ENCODE measurements at regions not wholly inside any gene's neighbourhood (a gene's known extent, or its start where the extent isn't known, plus 50 kb on each side); places are given as distances from the start of the nearest gene placed in this dataset.

DNA sequence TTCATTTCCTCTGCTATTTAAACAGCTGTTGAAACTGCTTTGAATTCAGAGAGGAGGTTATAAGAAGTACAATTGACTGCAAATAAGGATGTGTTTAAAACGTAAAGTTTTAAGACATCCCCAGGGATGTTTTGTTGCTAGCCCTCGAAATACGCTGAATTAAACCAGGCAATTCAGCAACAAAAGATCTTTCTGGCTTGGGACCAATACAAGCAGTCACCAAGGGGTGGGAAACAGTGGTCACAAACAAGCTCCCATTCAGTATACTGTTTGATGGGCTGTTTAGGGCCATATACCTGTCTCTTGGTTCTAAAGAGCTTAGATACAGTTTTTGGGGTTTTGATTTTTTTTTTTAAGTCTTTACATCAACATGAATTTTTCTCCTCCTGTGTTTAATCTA is 446.3 kb upstream of the POT1 start:
- Histone ChIP-seq H3K79me2 (ENCODE audit: insufficient read depth, low read length) (no peaks in the 10 kb centered on the region), H3K9me3 (replicated peaks in 1 of 2; ENCODE audit: control insufficient read depth in 1 of 2, insufficient read depth in 1 of 2, low read length in 2 of 2) (no peaks in the 10 kb centered on the region), H4K20me1 (ENCODE audit: insufficient read depth, low read length) (no peaks in the 10 kb centered on the region), H3K27ac (ENCODE audit: low read depth in 1 of 2, low read length in 2 of 2) (no peak overlapping the region), H3K4me1 (ENCODE audit: control insufficient read depth in 1 of 2, insufficient read depth in 2 of 2, low read length in 2 of 2) (no peaks in the 10 kb centered on the region), H3K4me2 (replicated peaks; ENCODE audit: extremely low read depth, low read length, poor library complexity, severe bottlenecking) (no peak overlapping the region), H3K27me3 (ENCODE audit: control insufficient read depth in 2 of 2, insufficient read depth in 2 of 2, low read length in 2 of 2) (no peaks in the 10 kb centered on the region), H3K36me3 (replicated peaks in 1 of 2; ENCODE audit: control insufficient read depth in 1 of 2, insufficient read depth in 2 of 2, low read length in 2 of 2) (no peaks in the 10 kb centered on the region), H3K4me3 (replicated peaks in 1 of 3; ENCODE audit: low read depth in 2 of 3, low read length in 3 of 3) (no peak overlapping the region), H2AFZ (ENCODE audit: insufficient read depth, low read depth, low read length, poor library complexity, severe bottlenecking) (no peak overlapping the region), H3K9ac (ENCODE audit: insufficient read depth, low read length, poor library complexity, severe bottlenecking) (no peak overlapping the region)
- WGBS (ENCODE audit: insufficient coverage), result 92% methylated on average over 3 of the region's 3 CpGs
- Mint-ChIP-seq H3K36me3 (no peaks in the 10 kb centered on the region), H3K27ac (no peak overlapping the region), H3K27me3 (ENCODE audit: low read depth in 3 of 3) (no peaks in the 10 kb centered on the region), H3K4me3 (no peak overlapping the region), H3K4me1 (no peaks in the 10 kb centered on the region), H3K9me3 (no peaks in the 10 kb centered on the region)
- DNase-seq, result no peak
- intact Hi-C loops (cut with micrococcal nuclease), result no loop called here
- TF ChIP-seq, protein P1, sequence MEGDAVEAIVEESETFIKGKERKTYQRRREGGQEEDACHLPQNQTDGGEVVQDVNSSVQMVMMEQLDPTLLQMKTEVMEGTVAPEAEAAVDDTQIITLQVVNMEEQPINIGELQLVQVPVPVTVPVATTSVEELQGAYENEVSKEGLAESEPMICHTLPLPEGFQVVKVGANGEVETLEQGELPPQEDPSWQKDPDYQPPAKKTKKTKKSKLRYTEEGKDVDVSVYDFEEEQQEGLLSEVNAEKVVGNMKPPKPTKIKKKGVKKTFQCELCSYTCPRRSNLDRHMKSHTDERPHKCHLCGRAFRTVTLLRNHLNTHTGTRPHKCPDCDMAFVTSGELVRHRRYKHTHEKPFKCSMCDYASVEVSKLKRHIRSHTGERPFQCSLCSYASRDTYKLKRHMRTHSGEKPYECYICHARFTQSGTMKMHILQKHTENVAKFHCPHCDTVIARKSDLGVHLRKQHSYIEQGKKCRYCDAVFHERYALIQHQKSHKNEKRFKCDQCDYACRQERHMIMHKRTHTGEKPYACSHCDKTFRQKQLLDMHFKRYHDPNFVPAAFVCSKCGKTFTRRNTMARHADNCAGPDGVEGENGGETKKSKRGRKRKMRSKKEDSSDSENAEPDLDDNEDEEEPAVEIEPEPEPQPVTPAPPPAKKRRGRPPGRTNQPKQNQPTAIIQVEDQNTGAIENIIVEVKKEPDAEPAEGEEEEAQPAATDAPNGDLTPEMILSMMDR (IDR thresholded peaks at IDR 0.05), result no peak

DNA sequence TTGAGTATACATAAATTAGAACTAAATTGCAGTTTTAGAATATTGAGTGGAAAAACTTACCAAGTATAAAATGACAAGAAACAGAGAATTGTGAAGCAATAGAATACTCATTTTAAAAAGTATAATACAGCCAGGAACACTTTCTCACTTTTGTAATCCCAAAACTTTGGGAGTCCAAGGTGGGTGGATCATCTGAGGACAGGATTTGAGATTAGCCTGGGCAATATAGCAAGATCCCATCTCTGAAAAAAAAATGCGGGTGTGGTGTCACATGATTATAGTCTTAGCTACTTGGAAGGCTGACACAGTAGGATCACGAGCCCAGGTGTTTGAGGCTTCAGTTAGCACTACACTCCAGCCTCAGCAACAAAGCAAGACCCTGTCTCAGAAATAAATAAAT is 440.9 kb upstream of the POT1 start:
- H3K36me3 ChIP-seq (replicated peaks in 1 of 2; ENCODE audit: control insufficient read depth in 1 of 2, insufficient read depth in 2 of 2, low read length in 2 of 2), result no peaks in the 10 kb centered on the region
- Mint-ChIP-seq H3K9me3 (peaks cover 0 to 3% (median 2%) of the 10 kb centered on the region in 7 donors), H3K27me3 (ENCODE audit: low read depth in 3 of 3) (no peaks in the 10 kb centered on the region), H3K27ac (no peak overlapping the region), H3K4me1 (no peaks in the 10 kb centered on the region), H3K36me3 (no peaks in the 10 kb centered on the region), H3K4me3 (no peak overlapping the region)
- no peaks in the 10 kb centered on the region for H3K27me3 ChIP-seq (ENCODE audit: control insufficient read depth in 2 of 2, insufficient read depth in 2 of 2, low read length in 2 of 2)
- TF ChIP-seq, protein P1 (IDR thresholded peaks at IDR 0.05), result no peak
- peaks cover 0 to 4% of the 10 kb centered on the region in 2 donors for H3K9me3 ChIP-seq (replicated peaks in 1 of 2; ENCODE audit: control insufficient read depth in 1 of 2, insufficient read depth in 1 of 2, low read length in 2 of 2)
- no peaks in the 10 kb centered on the region for H4K20me1 ChIP-seq (ENCODE audit: insufficient read depth, low read length)
- H3K79me2 ChIP-seq (ENCODE audit: insufficient read depth, low read length), result no peaks in the 10 kb centered on the region
- H2AFZ ChIP-seq (ENCODE audit: insufficient read depth, low read depth, low read length, poor library complexity, severe bottlenecking), result no peak overlapping the region
- H3K27ac ChIP-seq (ENCODE audit: low read depth in 1 of 2, low read length in 2 of 2), result no peak overlapping the region
- WGBS (ENCODE audit: insufficient coverage), result 100% methylated on average over 1 of the region's 2 CpGs
- intact Hi-C loops (cut with micrococcal nuclease), result no loop called here
- no peak overlapping the region for H3K9ac ChIP-seq (ENCODE audit: insufficient read depth, low read length, poor library complexity, severe bottlenecking)
- no peak overlapping the region for H3K4me2 ChIP-seq (replicated peaks; ENCODE audit: extremely low read depth, low read length, poor library complexity, severe bottlenecking)
- H3K4me1 ChIP-seq (ENCODE audit: control insufficient read depth in 1 of 2, insufficient read depth in 2 of 2, low read length in 2 of 2), result no peaks in the 10 kb centered on the region
- H3K4me3 ChIP-seq (replicated peaks in 1 of 3; ENCODE audit: low read depth in 2 of 3, low read length in 3 of 3), result no peak overlapping the region
- no peak for DNase-seq

All from CD14-positive monocyte (primary cell).